K562 (cell line): ENCODE measurements at regions not wholly inside any gene's neighbourhood (a gene's known extent, or its start where the extent isn't known, plus 50 kb on each side); places are given as distances from the start of the nearest gene placed in this dataset.
A peak's percentile ranks its signal among the peaks of the same experiment; 100 is the strongest.

ENCODE experiments used
- ATAC-seq: fragments of 200-7000 bp; cut with Tn5 transposase; 3 replicates; pipeline ENCODE4 v1.9.1; 2020; ENCODE audit warnings: moderate library complexity
- BruUV-seq: library from RNA; stranded (reverse); fragments of 400-500 nt; replicated peaks from 2 replicates; lab custom pipeline; 2021; lab: Mats Ljungman, UMichigan
- CTCF ChIA-PET: fragments of 300-600 bp; formaldehyde crosslinking; extraction: SDS; loops from one replicate; lab custom pipeline; 2021; ENCODE audit warnings: low intra/inter-chr PET ratio; lab: Yijun Ruan, JAX
- POLR2A ChIA-PET: fragments of 300-600, 350-650 bp; sonication (Branson Sonifier 250); formaldehyde crosslinking; extraction: SDS; loops from one replicate; lab custom pipeline; 2021; ENCODE audit warnings: antibody characterized with exemption, inconsistent platforms; lab: Yijun Ruan, JAX
- DNase-seq, 4 experiments: peaks; one replicate each; pipeline versions ENCODE4 v3.0.0 to v3.0.0-alpha.2; 2011 to 2018; ENCODE audit warnings: low spot score in 3 of 4, mixed read lengths in 3 of 4; ENCODE audit errors: extremely low read depth in 1 of 4
- FAIRE-seq: peaks from 2 replicates; lab custom pipeline; 2011; peaks lifted over from hg19 to GRCh38; lab: Jason Lieb, UNC
- H2AFZ ChIP-seq: 2 replicates; pipeline ENCODE4 v1.6.0; 2011; ENCODE audit warnings: low read depth, low read length, control low read depth, inconsistent platforms
- H3K27ac ChIP-seq: fragments of 200-600 bp; 3 replicates; pipeline ENCODE4 v1.8.0; 2011; ENCODE audit warnings: low read depth, mild to moderate bottlenecking, control low read depth, inconsistent platforms, low read length, moderate library complexity, mixed read lengths; ENCODE audit errors: extremely low read depth
- H3K27me3 ChIP-seq, 2 experiments: fragments of 300-600 bp in 1 of 2; 2 replicates in 1 of 2; 3 replicates in 1 of 2; pipeline versions ENCODE4 v1.6.0 to v1.8.0; 2011; ENCODE audit warnings: inconsistent platforms in 2 of 2, low read length in 2 of 2, mild to moderate bottlenecking in 1 of 2, mixed read lengths in 1 of 2, moderate library complexity in 1 of 2; ENCODE audit not compliant: control insufficient read depth in 2 of 2, insufficient read depth in 2 of 2
- H3K36me3 ChIP-seq: fragments of 300-600 bp; 3 replicates; pipeline ENCODE4 v1.8.0; 2011; ENCODE audit warnings: mild to moderate bottlenecking, low read length, inconsistent platforms; ENCODE audit not compliant: control insufficient read depth, insufficient read depth
- H3K4me1 ChIP-seq, 2 experiments: fragments of 200-600 bp in 1 of 2; replicated peaks in 1 of 2; 2 replicates in 1 of 2; 3 replicates in 1 of 2; pipeline versions ENCODE4 v1.5.1 to v1.8.0; 2011; ENCODE audit warnings: inconsistent platforms in 2 of 2, low read length in 2 of 2, mild to moderate bottlenecking in 1 of 2, mixed read lengths in 1 of 2, moderate library complexity in 1 of 2; ENCODE audit not compliant: control insufficient read depth in 2 of 2, insufficient read depth in 2 of 2
- H3K4me2 ChIP-seq: 2 replicates; pipeline ENCODE4 v1.6.1; 2011; ENCODE audit warnings: low read length, control low read depth, inconsistent platforms, mixed read lengths; ENCODE audit not compliant: insufficient read depth
- H3K4me3 ChIP-seq: fragments of 200-600 bp; sonication (generic), shearing (Covaris generic); 2 replicates; pipeline ENCODE4 v1.5.1; 2016; ENCODE audit warnings: control low read depth, inconsistent platforms
- H3K79me2 ChIP-seq: fragments of 200-600 bp; 3 replicates; pipeline ENCODE4 v1.8.0; 2011; ENCODE audit warnings: low read length, inconsistent platforms; ENCODE audit not compliant: control insufficient read depth, insufficient read depth
- H3K9ac ChIP-seq, 2 experiments: 2 replicates each; pipeline versions ENCODE4 v1.6.0 to v1.6.1; 2011; ENCODE audit warnings: low read depth in 2 of 2, low read length in 2 of 2, control low read depth in 1 of 2, inconsistent platforms in 1 of 2, mild to moderate bottlenecking in 1 of 2, mixed read lengths in 1 of 2; ENCODE audit not compliant: insufficient read depth in 1 of 2
- H3K9me1 ChIP-seq: one replicate; pipeline ENCODE4 v1.6.0; 2011; ENCODE audit warnings: inconsistent platforms, mild to moderate bottlenecking, low read length, moderate library complexity; ENCODE audit not compliant: control insufficient read depth, insufficient read depth
- H3K9me3 ChIP-seq: replicated peaks from 2 replicates; pipeline ENCODE4 v1.5.1; 2011; ENCODE audit warnings: low read depth, low read length, inconsistent platforms; ENCODE audit not compliant: control insufficient read depth, insufficient read depth
- H4K20me1 ChIP-seq: replicated peaks from 2 replicates; pipeline ENCODE4 v1.6.1; 2011; ENCODE audit warnings: low read length, inconsistent platforms, mixed read lengths; ENCODE audit not compliant: control insufficient read depth, insufficient read depth
- DACH1 ChIP-seq: fragments of 450-650 bp; IDR thresholded peaks from 2 replicates; pipeline ENCODE4 v1.6.1; 2018; ENCODE audit not compliant: partially characterized antibody
- DMBX1 ChIP-seq: fragments of 250-450 bp; sonication (Bioruptor Pico); IDR thresholded peaks from 2 replicates; pipeline ENCODE4 v1.8.0; 2022; ENCODE audit warnings: inconsistent platforms, mild to moderate bottlenecking, moderate library complexity, borderline replicate concordance
- FOXK2 ChIP-seq, 2 experiments: fragments of 450-650 bp; IDR thresholded peaks in 1 of 2; conservative IDR thresholded peaks in 1 of 2; 2 replicates each; pipeline ENCODE4 v1.6.1; 2016; ENCODE audit warnings: low read depth in 2 of 2, mild to moderate bottlenecking in 1 of 2
- MEIS2 ChIP-seq: fragments of 450-650 bp; IDR thresholded peaks from 2 replicates; pipeline ENCODE4 v1.6.1; 2014; ENCODE audit warnings: mild to moderate bottlenecking; ENCODE audit not compliant: partially characterized antibody
- NFIC ChIP-seq: fragments of 450-650 bp; IDR thresholded peaks from 2 replicates; pipeline ENCODE4 v1.6.1; 2017; ENCODE audit warnings: mild to moderate bottlenecking, inconsistent platforms
- RHOXF2B ChIP-seq: fragments of 250-450 bp; sonication (Bioruptor Pico); conservative IDR thresholded peaks from 2 replicates; pipeline ENCODE4 v1.5.1; 2021
- ZNF766 ChIP-seq: fragments of 200-800 bp; sonication (Bioruptor generic); conservative IDR thresholded peaks from 2 replicates; pipeline ENCODE4 v1.6.1; 2016; ENCODE audit warnings: missing genetic modification characterization, missing compliant biosample characterization
- in situ Hi-C: fragments of 300-500 bp; cut with MboI; formaldehyde crosslinking; loops from 4 replicates; pipeline ENCODE4 v1.15.0; 2018; ENCODE audit warnings: inconsistent platforms, mixed read lengths
- intact Hi-C: fragments of 100-400 bp; cut with micrococcal nuclease; formaldehyde crosslinking; loops from 2 replicates; pipeline ENCODE4 v1.14.2; 2022
- TF ChIP-seq, protein P1 (sequence below), 2 experiments: IDR thresholded peaks in 1 of 2; conservative IDR thresholded peaks in 1 of 2; 2 replicates each; pipeline ENCODE4 v1.6.1; 2016; ENCODE audit warnings: low read depth in 2 of 2, mild to moderate bottlenecking in 1 of 2, missing compliant biosample characterization in 1 of 2, missing genetic modification characterization in 1 of 2, moderate library complexity in 1 of 2
- TF ChIP-seq, protein P2 (sequence below): IDR thresholded peaks from 2 replicates; pipeline ENCODE4 v1.6.1; 2011; ENCODE audit warnings: borderline replicate concordance, low read depth, mild to moderate bottlenecking, moderate library complexity, low read length; ENCODE audit not compliant: insufficient read depth, poor library complexity, severe bottlenecking

DNA sequence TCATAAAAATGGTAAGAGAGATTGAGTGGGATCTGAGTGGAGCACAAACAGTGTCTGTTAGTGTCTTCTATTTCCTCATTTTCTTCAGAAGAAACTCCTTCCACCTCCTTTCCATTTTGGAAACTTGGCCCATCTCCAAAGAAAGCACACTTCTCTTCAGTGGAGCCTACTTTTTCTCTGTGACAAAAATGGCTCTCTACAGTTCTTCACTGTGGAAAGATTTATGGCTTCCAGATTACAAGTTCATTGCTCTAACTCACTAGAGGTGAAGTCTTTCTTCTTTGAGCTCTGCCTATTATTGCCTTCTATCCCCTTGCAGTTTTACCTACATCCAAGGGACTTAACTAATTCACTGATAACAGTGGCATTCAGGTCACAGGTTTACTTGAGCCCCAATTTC lies 325.8 kb downstream of the ANTXR2 start:
- H2AFZ ChIP-seq = no peak overlapping the region
- in situ Hi-C loops (no loop called here), intact Hi-C loops (no loop called here)
- TF ChIP-seq, protein P1, sequence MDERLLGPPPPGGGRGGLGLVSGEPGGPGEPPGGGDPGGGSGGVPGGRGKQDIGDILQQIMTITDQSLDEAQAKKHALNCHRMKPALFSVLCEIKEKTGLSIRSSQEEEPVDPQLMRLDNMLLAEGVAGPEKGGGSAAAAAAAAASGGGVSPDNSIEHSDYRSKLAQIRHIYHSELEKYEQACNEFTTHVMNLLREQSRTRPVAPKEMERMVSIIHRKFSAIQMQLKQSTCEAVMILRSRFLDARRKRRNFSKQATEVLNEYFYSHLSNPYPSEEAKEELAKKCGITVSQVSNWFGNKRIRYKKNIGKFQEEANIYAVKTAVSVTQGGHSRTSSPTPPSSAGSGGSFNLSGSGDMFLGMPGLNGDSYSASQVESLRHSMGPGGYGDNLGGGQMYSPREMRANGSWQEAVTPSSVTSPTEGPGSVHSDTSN (CRISPR knock-in tag; IDR thresholded peaks at IDR 0.05; ENCODE audit: low read depth) = no peak
- TF ChIP-seq, protein P1 (tag; conservative IDR thresholded peaks at IDR 0.05; ENCODE audit: low read depth) = peak; percentile 81
- TF ChIP-seq DMBX1 (CRISPR knock-in tag) (no peak), RHOXF2B (CRISPR knock-in tag) (no peak), ZNF766 (0 out of 2 replicates have a peak, but pooled peaks have one; percentile 42), MEIS2 (peak; percentile 91), DACH1 (no peak), NFIC (peak; percentile 44; the same call in 1 of the 2 replicates), FOXK2 (conservative IDR thresholded peaks at IDR 0.05 in 1 of 2, IDR thresholded peaks at IDR 0.05 in 1 of 2; ENCODE audit: low read depth in 2 of 2) (no peak)
- TF ChIP-seq, protein P2, sequence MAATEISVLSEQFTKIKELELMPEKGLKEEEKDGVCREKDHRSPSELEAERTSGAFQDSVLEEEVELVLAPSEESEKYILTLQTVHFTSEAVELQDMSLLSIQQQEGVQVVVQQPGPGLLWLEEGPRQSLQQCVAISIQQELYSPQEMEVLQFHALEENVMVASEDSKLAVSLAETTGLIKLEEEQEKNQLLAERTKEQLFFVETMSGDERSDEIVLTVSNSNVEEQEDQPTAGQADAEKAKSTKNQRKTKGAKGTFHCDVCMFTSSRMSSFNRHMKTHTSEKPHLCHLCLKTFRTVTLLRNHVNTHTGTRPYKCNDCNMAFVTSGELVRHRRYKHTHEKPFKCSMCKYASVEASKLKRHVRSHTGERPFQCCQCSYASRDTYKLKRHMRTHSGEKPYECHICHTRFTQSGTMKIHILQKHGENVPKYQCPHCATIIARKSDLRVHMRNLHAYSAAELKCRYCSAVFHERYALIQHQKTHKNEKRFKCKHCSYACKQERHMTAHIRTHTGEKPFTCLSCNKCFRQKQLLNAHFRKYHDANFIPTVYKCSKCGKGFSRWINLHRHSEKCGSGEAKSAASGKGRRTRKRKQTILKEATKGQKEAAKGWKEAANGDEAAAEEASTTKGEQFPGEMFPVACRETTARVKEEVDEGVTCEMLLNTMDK = no peak
- TF ChIP-seq, all 486 proteins: peak for 4
- FAIRE-seq (no peak), ATAC-seq (no peak), DNase-seq (no peak)
- peaks cover 0 to 6% of the 10 kb centered on the region in 2 experiments; a peak in 2 of 5 replicates for H3K4me1 ChIP-seq
- no peaks in the 10 kb centered on the region for H3K79me2 ChIP-seq
- no peak overlapping the region for H3K27ac ChIP-seq
- BruUV-seq = no TSS peak
- ChIA-PET CTCF (no interaction called here), POLR2A (no interaction called here)
- H3K9ac ChIP-seq = no peak overlapping the region
- no peaks in the 10 kb centered on the region for H3K36me3 ChIP-seq
- H3K9me3 ChIP-seq = no peaks in the 10 kb centered on the region
- no peaks in the 10 kb centered on the region for H3K27me3 ChIP-seq
- H3K4me3 ChIP-seq = no peak overlapping the region
- no peak overlapping the region for H3K4me2 ChIP-seq
- H3K9me1 ChIP-seq = no peaks in the 10 kb centered on the region
- H4K20me1 ChIP-seq = no peaks in the 10 kb centered on the region
